ENCODE measurements at regions not wholly inside any gene's neighbourhood (a gene's known extent, or its start where the extent isn't known, plus 50 kb on each side); places are given as distances from the start of the nearest gene placed in this dataset.

DNA sequence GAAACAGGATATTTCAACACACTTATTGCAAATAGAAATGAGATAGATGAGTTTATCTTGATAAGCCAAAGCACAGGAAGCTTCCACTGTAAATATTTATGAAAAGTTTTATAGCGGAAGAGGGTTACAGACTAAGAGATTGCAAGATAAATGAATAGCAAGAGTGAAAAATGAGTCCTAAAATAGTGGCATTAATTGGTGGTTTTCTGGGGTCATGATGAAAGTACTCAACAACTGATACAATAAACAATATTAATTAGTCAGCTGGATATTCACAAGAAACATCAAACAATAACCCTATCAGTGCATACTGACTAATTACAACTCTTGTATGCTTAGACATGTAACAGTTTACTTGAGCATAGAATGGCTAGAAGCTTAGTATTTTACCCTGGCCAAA, 154.8 kb upstream of the CHODL start:
- TF ChIP-seq, protein P1, sequence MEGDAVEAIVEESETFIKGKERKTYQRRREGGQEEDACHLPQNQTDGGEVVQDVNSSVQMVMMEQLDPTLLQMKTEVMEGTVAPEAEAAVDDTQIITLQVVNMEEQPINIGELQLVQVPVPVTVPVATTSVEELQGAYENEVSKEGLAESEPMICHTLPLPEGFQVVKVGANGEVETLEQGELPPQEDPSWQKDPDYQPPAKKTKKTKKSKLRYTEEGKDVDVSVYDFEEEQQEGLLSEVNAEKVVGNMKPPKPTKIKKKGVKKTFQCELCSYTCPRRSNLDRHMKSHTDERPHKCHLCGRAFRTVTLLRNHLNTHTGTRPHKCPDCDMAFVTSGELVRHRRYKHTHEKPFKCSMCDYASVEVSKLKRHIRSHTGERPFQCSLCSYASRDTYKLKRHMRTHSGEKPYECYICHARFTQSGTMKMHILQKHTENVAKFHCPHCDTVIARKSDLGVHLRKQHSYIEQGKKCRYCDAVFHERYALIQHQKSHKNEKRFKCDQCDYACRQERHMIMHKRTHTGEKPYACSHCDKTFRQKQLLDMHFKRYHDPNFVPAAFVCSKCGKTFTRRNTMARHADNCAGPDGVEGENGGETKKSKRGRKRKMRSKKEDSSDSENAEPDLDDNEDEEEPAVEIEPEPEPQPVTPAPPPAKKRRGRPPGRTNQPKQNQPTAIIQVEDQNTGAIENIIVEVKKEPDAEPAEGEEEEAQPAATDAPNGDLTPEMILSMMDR (IDR thresholded peaks at IDR 0.05), result no peak
- no peak for TF ChIP-seq EP300 (IDR thresholded peaks at IDR 0.05)
